ENCODE measurements at regions not wholly inside any gene's neighbourhood (a gene's known extent, or its start where the extent isn't known, plus 50 kb on each side); places are given as distances from the start of the nearest gene placed in this dataset.

DNA sequence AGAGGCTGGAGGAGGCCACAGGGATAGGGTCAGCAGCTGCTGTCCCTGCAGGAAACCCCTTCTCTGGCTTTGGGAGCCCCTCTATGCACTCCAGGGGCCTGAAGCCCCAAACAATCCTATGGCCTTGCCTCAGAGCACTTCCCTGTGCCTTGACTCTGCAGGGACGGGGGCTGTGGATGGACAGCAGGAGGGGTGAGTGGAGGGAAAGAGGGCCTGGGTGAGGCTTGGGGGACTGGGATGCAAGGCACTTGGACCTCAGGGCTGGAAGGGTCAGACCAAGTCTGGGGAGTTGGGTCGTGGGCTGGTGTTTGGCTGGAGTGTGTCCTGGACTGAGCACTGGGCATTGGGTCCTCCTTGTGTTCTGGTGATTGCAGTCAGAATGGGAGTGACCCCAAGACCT is 769.8 kb downstream of the EPHA3 start:
- TF ChIP-seq, protein P1, sequence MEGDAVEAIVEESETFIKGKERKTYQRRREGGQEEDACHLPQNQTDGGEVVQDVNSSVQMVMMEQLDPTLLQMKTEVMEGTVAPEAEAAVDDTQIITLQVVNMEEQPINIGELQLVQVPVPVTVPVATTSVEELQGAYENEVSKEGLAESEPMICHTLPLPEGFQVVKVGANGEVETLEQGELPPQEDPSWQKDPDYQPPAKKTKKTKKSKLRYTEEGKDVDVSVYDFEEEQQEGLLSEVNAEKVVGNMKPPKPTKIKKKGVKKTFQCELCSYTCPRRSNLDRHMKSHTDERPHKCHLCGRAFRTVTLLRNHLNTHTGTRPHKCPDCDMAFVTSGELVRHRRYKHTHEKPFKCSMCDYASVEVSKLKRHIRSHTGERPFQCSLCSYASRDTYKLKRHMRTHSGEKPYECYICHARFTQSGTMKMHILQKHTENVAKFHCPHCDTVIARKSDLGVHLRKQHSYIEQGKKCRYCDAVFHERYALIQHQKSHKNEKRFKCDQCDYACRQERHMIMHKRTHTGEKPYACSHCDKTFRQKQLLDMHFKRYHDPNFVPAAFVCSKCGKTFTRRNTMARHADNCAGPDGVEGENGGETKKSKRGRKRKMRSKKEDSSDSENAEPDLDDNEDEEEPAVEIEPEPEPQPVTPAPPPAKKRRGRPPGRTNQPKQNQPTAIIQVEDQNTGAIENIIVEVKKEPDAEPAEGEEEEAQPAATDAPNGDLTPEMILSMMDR (IDR thresholded peaks at IDR 0.05; ENCODE audit: poor library complexity, severe bottlenecking), result no peak
- TF ChIP-seq EP300 (conservative IDR thresholded peaks at IDR 0.05; ENCODE audit: poor library complexity, severe bottlenecking) (no peak), POLR2AphosphoS5 (IDR thresholded peaks at IDR 0.05) (no peak), SMC3 (conservative IDR thresholded peaks at IDR 0.05; ENCODE audit: poor library complexity) (no peak), RAD21 (conservative IDR thresholded peaks at IDR 0.05) (no peak), EZH2 (IDR thresholded peaks at IDR 0.05; ENCODE audit: borderline replicate concordance, insufficient read depth, low read length, poor library complexity, severe bottlenecking) (no peak), MXI1 (conservative IDR thresholded peaks at IDR 0.05; ENCODE audit: poor library complexity, severe bottlenecking) (no peak)
- TF ChIP-seq, protein P2, sequence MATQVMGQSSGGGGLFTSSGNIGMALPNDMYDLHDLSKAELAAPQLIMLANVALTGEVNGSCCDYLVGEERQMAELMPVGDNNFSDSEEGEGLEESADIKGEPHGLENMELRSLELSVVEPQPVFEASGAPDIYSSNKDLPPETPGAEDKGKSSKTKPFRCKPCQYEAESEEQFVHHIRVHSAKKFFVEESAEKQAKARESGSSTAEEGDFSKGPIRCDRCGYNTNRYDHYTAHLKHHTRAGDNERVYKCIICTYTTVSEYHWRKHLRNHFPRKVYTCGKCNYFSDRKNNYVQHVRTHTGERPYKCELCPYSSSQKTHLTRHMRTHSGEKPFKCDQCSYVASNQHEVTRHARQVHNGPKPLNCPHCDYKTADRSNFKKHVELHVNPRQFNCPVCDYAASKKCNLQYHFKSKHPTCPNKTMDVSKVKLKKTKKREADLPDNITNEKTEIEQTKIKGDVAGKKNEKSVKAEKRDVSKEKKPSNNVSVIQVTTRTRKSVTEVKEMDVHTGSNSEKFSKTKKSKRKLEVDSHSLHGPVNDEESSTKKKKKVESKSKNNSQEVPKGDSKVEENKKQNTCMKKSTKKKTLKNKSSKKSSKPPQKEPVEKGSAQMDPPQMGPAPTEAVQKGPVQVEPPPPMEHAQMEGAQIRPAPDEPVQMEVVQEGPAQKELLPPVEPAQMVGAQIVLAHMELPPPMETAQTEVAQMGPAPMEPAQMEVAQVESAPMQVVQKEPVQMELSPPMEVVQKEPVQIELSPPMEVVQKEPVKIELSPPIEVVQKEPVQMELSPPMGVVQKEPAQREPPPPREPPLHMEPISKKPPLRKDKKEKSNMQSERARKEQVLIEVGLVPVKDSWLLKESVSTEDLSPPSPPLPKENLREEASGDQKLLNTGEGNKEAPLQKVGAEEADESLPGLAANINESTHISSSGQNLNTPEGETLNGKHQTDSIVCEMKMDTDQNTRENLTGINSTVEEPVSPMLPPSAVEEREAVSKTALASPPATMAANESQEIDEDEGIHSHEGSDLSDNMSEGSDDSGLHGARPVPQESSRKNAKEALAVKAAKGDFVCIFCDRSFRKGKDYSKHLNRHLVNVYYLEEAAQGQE (IDR thresholded peaks at IDR 0.05; ENCODE audit: borderline replicate concordance), result no peak
